Ureter (tissue), 1 donor: ENCODE measurements at regions not wholly inside any gene's neighbourhood (a gene's known extent, or its start where the extent isn't known, plus 50 kb on each side); places are given as distances from the start of the nearest gene placed in this dataset.
"Not testable (repeated sequence)": the region's sequence is repeated elsewhere in the genome, so short reads cannot be mapped to it uniquely, and the experiment has no call there.

ENCODE experiments used
- DNase-seq: peaks from one replicate; pipeline ENCODE4 v3.0.0-alpha.2; 2020; ENCODE audit warnings: low spot score
- donor health status: DM: yes; HTN: yes; CAD: no.

GRCh38 chr17:77838748-77839697 is 119.5 kb upstream of the TNRC6C start:
- DNase-seq, result no peak

GRCh38 chr17:77839698-77840512 is 118.6 kb upstream of the TNRC6C start:
- DNase-seq, result no peak

- no peak for DNase-seq
Observed at GRCh38 chr17:77840513-77841165, 117.9 kb upstream of the TNRC6C start.

- DNase-seq, result no peak
Observed at GRCh38 chr17:77841742-77842527, 116.6 kb upstream of the TNRC6C start.

GRCh38 chr17:77842528-77843147 is 115.9 kb upstream of the TNRC6C start:
- no peak for DNase-seq

- not testable (repeated sequence) for DNase-seq
Observed at GRCh38 chr17:77843255-77843895, 115.1 kb upstream of the TNRC6C start.

GRCh38 chr17:77843896-77844295 is 114.6 kb upstream of the TNRC6C start:
- DNase-seq, result no peak

GRCh38 chr17:77844681-77845080 is 113.8 kb upstream of the TNRC6C start:
- DNase-seq, result no peak

GRCh38 chr17:77845541-77846225 is 112.8 kb upstream of the TNRC6C start:
- no peak for DNase-seq

GRCh38 chr17:77846531-77847085 is 111.9 kb upstream of the TNRC6C start:
- DNase-seq, result no peak

- no peak for DNase-seq
Observed at GRCh38 chr17:77847221-77848085, 111.0 kb upstream of the TNRC6C start.

- no peak for DNase-seq
Observed at GRCh38 chr17:77848257-77848656, 110.2 kb upstream of the TNRC6C start.

- no peak for DNase-seq
Observed at GRCh38 chr17:77849239-77849638, 109.3 kb upstream of the TNRC6C start.

GRCh38 chr17:77851921-77852320 is 106.6 kb upstream of the TNRC6C start:
- DNase-seq, result no peak

GRCh38 chr17:77852731-77853130 is 105.8 kb upstream of the TNRC6C start:
- DNase-seq, result no peak

GRCh38 chr17:77853191-77853977 is 105.1 kb upstream of the TNRC6C start:
- DNase-seq, result no peak

GRCh38 chr17:77854083-77854758 is 104.3 kb upstream of the TNRC6C start:
- DNase-seq, result no peak
